GM04504 (cell line): ENCODE measurements at regions not wholly inside any gene's neighbourhood (a gene's known extent, or its start where the extent isn't known, plus 50 kb on each side); places are given as distances from the start of the nearest gene placed in this dataset.
"Not testable (repeated sequence)": the region's sequence is repeated elsewhere in the genome, so short reads cannot be mapped to it uniquely, and the experiment has no call there.

Source experiments
- DNase-seq: peaks from one replicate; pipeline ENCODE4 v3.0.0-alpha.2; 2012; ENCODE audit warnings: low read depth

- no peak for DNase-seq
These were observed 74.5 kb upstream of the GRK3 start for GRCh38 chr22:25489947-25490346.

DNA sequence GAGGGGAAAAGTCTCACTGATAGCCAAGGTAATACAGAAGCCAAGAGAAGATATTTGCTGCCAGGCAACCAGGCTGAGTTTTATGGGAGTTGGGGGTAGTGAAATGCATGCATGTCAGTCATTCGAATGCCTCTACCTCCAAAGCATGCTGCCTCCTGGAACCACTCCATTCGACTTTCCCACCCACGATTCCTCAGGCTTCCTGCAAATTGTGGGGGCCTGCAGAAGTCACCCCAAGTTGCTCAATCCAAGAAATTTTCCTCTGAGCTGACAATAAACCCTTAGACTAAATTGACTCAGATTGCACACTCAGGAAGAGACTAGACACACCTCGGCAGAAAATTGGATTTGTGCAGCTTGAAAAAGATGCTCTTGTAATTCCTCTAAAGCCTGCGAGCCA is 73.6 kb upstream of the GRK3 start:
- DNase-seq, result no peak

GRCh38 chr22:25492162-25492561 is 72.3 kb upstream of the GRK3 start:
- no peak for DNase-seq

DNA sequence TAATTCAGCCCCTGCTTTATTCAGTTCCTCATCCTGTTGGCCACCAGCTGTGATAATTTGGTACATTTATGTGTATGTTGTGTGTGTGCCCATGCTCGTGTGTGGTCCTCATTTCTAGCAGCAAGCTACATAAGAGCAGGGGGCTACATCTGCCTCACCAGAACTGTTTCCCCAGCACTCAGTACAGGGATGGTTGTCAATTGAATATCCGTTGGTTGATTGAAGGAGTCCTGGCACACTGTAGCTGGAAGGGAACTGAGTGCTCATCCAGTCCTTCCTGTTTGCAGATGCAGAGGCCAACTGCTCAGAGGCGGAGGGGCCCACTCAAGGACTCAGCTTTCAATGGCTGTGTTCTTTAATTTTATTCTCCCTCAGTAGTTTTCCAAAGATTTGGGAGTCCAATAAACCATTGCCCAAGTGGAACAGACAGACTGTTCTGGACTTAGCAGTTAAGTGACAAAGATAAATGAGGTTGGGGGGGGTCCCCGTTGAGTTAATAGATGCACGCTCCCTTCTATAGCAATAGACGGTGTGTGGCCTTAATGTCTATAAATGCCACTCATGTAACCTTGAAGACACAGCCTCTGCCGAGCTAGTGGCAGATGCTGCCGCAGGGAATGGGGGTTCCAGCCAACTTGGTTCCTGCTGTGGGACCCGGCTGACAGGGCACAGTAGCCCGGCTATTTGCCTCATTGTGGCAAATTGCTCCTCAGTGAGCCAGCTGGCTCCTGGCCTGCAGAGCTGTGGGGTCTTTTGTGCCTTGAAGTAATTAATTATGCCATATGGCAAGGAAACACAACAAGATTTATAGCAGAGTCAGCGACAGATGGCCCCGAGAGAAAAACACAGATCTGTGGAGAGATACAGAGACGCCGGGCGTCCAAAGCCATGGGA is 71.4 kb upstream of the GRK3 start:
- no peak for DNase-seq

DNA sequence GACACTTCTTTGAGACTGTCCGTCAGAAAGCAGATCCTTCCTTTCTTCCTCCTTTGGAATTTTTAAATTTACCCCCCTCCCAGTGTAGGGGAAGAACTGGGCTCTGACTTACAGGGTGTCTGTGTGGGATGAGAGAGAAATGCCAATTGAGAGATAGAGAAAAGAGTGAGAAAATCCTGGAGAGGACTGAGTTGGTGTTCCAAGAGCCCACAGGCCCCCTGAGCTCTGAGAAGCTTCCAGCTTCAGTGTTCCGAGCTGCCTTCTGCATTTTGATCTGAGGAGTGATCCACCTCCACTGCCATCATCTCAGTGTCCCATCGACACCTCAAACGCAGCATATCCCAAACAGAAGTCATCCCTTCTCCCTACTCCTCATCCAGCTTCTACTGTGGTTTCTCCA is 70.7 kb upstream of the GRK3 start:
- no peak for DNase-seq

- no peak for DNase-seq
These were observed 69.7 kb upstream of the GRK3 start for GRCh38 chr22:25494774-25495173.

DNA sequence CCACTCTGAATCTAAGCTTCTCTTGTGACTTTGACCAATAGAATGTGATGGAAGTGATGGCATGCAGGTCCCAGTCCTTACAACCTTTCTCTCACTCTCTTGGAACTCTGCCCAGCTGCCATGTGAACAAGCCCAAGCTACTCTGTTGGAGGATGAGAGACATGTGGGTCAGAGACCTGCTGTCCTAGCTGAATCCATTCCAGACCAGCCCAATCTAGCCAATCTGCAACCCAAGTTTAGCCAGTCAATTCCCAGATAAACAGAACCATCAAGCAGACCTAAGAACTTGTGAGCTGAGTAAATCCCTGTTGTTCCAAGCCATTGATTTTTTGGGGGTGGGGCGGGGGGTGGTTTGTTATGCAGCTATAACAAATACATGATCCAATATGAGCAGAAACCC is 69.2 kb upstream of the GRK3 start:
- no peak for DNase-seq

- no peak for DNase-seq
These were observed 67.9 kb upstream of the GRK3 start for GRCh38 chr22:25496396-25497064.

DNA sequence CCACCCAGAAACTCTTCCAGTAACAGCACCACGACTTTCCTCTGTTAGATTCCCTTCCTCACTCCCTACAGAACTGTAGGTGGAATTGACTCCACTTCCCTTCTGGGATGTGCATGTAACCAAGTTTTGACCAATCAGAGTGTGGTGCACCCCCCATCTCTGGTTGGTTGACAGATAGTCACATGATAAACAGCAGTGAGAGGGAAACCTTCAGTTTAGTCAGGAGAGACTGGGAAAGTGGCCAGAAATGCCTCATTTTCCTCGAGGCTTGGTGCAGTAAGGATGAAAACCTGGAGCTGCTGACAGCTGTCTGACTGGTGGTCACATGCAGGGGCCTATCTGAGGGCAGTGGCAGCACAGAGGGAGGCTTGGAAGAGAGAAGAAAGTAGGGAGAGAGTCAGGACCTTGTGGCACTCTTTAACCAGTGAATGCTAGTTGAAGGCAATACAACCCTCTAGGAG is 67.3 kb upstream of the GRK3 start:
- DNase-seq, result no peak

GRCh38 chr22:25497716-25498115 is 66.8 kb upstream of the GRK3 start:
- no peak for DNase-seq

DNA sequence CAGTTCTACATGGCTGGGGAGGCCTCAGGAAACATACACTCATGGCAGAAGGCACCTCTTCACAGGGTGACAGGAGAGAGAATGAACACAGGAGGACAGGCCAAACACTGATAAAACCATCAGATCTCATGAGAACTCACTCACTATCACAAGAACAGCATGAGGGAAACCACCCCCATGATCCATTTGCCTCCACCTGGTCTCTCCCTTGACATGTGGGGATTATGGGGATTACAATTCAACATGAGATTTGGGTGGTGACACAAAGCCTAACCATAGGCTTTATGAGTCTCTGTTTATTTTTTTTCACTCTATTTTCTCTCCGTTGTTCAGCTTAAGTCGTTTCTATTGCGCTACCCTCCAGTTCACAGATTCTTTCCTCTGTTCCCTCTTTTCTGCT is 63.8 kb upstream of the GRK3 start:
- not testable (repeated sequence) for DNase-seq

- not testable (repeated sequence) for DNase-seq
These were observed 60.5 kb upstream of the GRK3 start for GRCh38 chr22:25504017-25504416.

GRCh38 chr22:25508161-25508560 is 56.3 kb upstream of the GRK3 start:
- no peak for DNase-seq

- no peak for DNase-seq
These were observed 55.6 kb upstream of the GRK3 start for GRCh38 chr22:25508761-25509321.

- DNase-seq, result no peak
These were observed 55.1 kb upstream of the GRK3 start for GRCh38 chr22:25509374-25509791.

GRCh38 chr22:25510876-25511275 is 53.6 kb upstream of the GRK3 start:
- DNase-seq, result no peak

DNA sequence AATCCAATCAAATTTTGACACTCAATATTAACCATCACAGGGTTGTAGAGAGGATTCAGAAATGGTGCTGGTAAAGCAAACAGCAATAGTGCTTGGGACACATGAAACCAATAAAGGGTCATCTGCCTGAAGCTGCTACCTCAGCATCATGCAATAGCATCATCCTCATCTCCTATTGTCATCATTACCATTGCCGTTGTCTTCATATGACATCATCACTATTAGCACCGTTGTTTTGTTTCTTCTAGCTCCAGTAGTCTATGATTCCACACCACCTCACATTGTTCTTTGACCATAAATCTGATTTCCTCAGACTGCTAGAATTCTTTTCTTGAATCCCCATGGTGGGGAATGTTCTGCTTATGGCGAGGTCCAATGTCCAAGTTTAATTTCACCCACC is 52.8 kb upstream of the GRK3 start:
- no peak for DNase-seq

- no peak for DNase-seq
These were observed 49.9 kb upstream of the GRK3 start for GRCh38 chr22:25514436-25515180.
